Activated naive CD4-positive, alpha-beta T cell treated with anti-CD3 and anti-CD28 coated beads, Interleukin-2, amount 10 ng/mL, durations not matched to agents 7 days and 5 days (primary cell): ENCODE measurements at regions not wholly inside any gene's neighbourhood (a gene's known extent, or its start where the extent isn't known, plus 50 kb on each side); places are given as distances from the start of the nearest gene placed in this dataset.

Source experiments
- CTCF ChIA-PET: fragments of 350-600 bp; sonication (Branson Sonifier 250); formaldehyde crosslinking; loops from one replicate; lab custom pipeline; 2021; ENCODE audit warnings: antibody characterized with exemption; lab: Charles Lee
- DNase-seq: peaks from one replicate; pipeline ENCODE4 v3.0.0-alpha.2; 2020
- H3K27ac Mint-ChIP-seq: one replicate; pipeline ENCODE4 v1.8.0; 2021; ENCODE audit warnings: mild to moderate bottlenecking, moderate library complexity, mixed read lengths
- H3K27me3 Mint-ChIP-seq: one replicate; pipeline ENCODE4 v1.8.0; 2021; ENCODE audit warnings: mild to moderate bottlenecking, mixed read lengths
- H3K36me3 Mint-ChIP-seq: one replicate; pipeline ENCODE4 v1.8.0; 2021; ENCODE audit warnings: mixed read lengths
- H3K4me1 Mint-ChIP-seq: one replicate; pipeline ENCODE4 v1.8.0; 2021; ENCODE audit warnings: mixed read lengths
- H3K4me3 Mint-ChIP-seq: one replicate; pipeline ENCODE4 v1.8.0; 2021; ENCODE audit warnings: mild to moderate bottlenecking, moderate library complexity, mixed read lengths
- H3K9me3 Mint-ChIP-seq: one replicate; pipeline ENCODE4 v1.8.0; 2021; ENCODE audit warnings: mixed read lengths

- H3K4me1 Mint-ChIP-seq, result no peaks in the 10 kb centered on the region
- CTCF ChIA-PET, result interaction anchor here (0.7 kb wide), 1 partner anchor 175 kb away, joined by 3 read pairs; no protein-coding TSS in a partner anchor
- H3K36me3 Mint-ChIP-seq, result no peaks in the 10 kb centered on the region
- H3K4me3 Mint-ChIP-seq, result no peak overlapping the region
- DNase-seq, result no peak
- no peak overlapping the region for H3K27ac Mint-ChIP-seq
- no peaks in the 10 kb centered on the region for H3K9me3 Mint-ChIP-seq
- H3K27me3 Mint-ChIP-seq, result no peaks in the 10 kb centered on the region
These were observed 341.1 kb upstream of the ZFP64 start for GRCh38 chr20:52532674-52533073.

- no peaks in the 10 kb centered on the region for H3K9me3 Mint-ChIP-seq
- H3K27me3 Mint-ChIP-seq, result no peaks in the 10 kb centered on the region
- H3K4me1 Mint-ChIP-seq, result no peaks in the 10 kb centered on the region
- no peak for DNase-seq
- no peak overlapping the region for H3K4me3 Mint-ChIP-seq
- H3K36me3 Mint-ChIP-seq, result no peaks in the 10 kb centered on the region
- CTCF ChIA-PET, result no interaction called here
- H3K27ac Mint-ChIP-seq, result no peak overlapping the region
These were observed 339.0 kb upstream of the ZFP64 start for GRCh38 chr20:52530571-52530970.

- Mint-ChIP-seq H3K36me3 (no peaks in the 10 kb centered on the region), H3K4me3 (no peak overlapping the region), H3K9me3 (no peaks in the 10 kb centered on the region), H3K27ac (no peak overlapping the region), H3K27me3 (no peaks in the 10 kb centered on the region), H3K4me1 (no peaks in the 10 kb centered on the region)
- CTCF ChIA-PET, result no interaction called here
- no peak for DNase-seq
These were observed 338.2 kb upstream of the ZFP64 start for GRCh38 chr20:52529826-52530225.

- CTCF ChIA-PET, result no interaction called here
- no peaks in the 10 kb centered on the region for H3K4me1 Mint-ChIP-seq
- no peak for DNase-seq
- no peak overlapping the region for H3K4me3 Mint-ChIP-seq
- no peaks in the 10 kb centered on the region for H3K27me3 Mint-ChIP-seq
- no peaks in the 10 kb centered on the region for H3K9me3 Mint-ChIP-seq
- no peak overlapping the region for H3K27ac Mint-ChIP-seq
- no peaks in the 10 kb centered on the region for H3K36me3 Mint-ChIP-seq
These were observed 333.3 kb upstream of the ZFP64 start for GRCh38 chr20:52524861-52525260.

GRCh38 chr20:52518735-52519134 lies 327.2 kb upstream of the ZFP64 start:
- Mint-ChIP-seq H3K4me3 (no peak overlapping the region), H3K27me3 (no peaks in the 10 kb centered on the region), H3K27ac (no peak overlapping the region), H3K36me3 (no peaks in the 10 kb centered on the region), H3K9me3 (no peaks in the 10 kb centered on the region), H3K4me1 (no peaks in the 10 kb centered on the region)
- CTCF ChIA-PET, result no interaction called here
- DNase-seq, result no peak

GRCh38 chr20:52515877-52516276 lies 324.3 kb upstream of the ZFP64 start:
- no peaks in the 10 kb centered on the region for H3K27me3 Mint-ChIP-seq
- DNase-seq, result no peak
- no peak overlapping the region for H3K4me3 Mint-ChIP-seq
- H3K4me1 Mint-ChIP-seq, result no peaks in the 10 kb centered on the region
- CTCF ChIA-PET, result no interaction called here
- H3K27ac Mint-ChIP-seq, result no peak overlapping the region
- no peaks in the 10 kb centered on the region for H3K9me3 Mint-ChIP-seq
- H3K36me3 Mint-ChIP-seq, result no peaks in the 10 kb centered on the region

GRCh38 chr20:52500157-52500556 lies 308.6 kb upstream of the ZFP64 start:
- no peak for DNase-seq
- Mint-ChIP-seq H3K4me3 (no peak overlapping the region), H3K36me3 (no peaks in the 10 kb centered on the region), H3K27ac (no peak overlapping the region), H3K4me1 (no peaks in the 10 kb centered on the region), H3K9me3 (peaks cover 1% of the 10 kb centered on the region), H3K27me3 (peaks cover 3% of the 10 kb centered on the region)
- CTCF ChIA-PET, result no interaction called here

- peaks cover 19% of the 10 kb centered on the region for H3K4me1 Mint-ChIP-seq
- CTCF ChIA-PET, result no interaction called here
- no peaks in the 10 kb centered on the region for H3K9me3 Mint-ChIP-seq
- no peak overlapping the region for H3K4me3 Mint-ChIP-seq
- H3K27me3 Mint-ChIP-seq, result peaks cover 3% of the 10 kb centered on the region
- no peak overlapping the region for H3K27ac Mint-ChIP-seq
- no peak for DNase-seq
- no peaks in the 10 kb centered on the region for H3K36me3 Mint-ChIP-seq
These were observed 306.2 kb upstream of the ZFP64 start for GRCh38 chr20:52497731-52498130.

GRCh38 chr20:52496191-52496590 lies 304.6 kb upstream of the ZFP64 start:
- peaks cover 3% of the 10 kb centered on the region for H3K27me3 Mint-ChIP-seq
- CTCF ChIA-PET, result no interaction called here
- H3K36me3 Mint-ChIP-seq, result no peaks in the 10 kb centered on the region

GRCh38 chr20:52494244-52494643 lies 302.7 kb upstream of the ZFP64 start:
- peak; percentile 34 for DNase-seq
- no peak overlapping the region for H3K4me3 Mint-ChIP-seq
- H3K4me1 Mint-ChIP-seq, result peaks cover 19% of the 10 kb centered on the region
- H3K27ac Mint-ChIP-seq, result no peak overlapping the region
- CTCF ChIA-PET, result no interaction called here
- peaks cover 3% of the 10 kb centered on the region for H3K27me3 Mint-ChIP-seq
- no peaks in the 10 kb centered on the region for H3K36me3 Mint-ChIP-seq
- peaks cover 3% of the 10 kb centered on the region for H3K9me3 Mint-ChIP-seq

More at GRCh38 chr20:52496191-52496590, 304.6 kb upstream of the ZFP64 start:
- Mint-ChIP-seq H3K4me3 (no peak overlapping the region), H3K9me3 (no peaks in the 10 kb centered on the region), H3K27ac (no peak overlapping the region), H3K4me1 (peaks cover 19% of the 10 kb centered on the region)
- DNase-seq, result no peak

GRCh38 chr20:52493171-52493721 lies 301.7 kb upstream of the ZFP64 start:
- Mint-ChIP-seq H3K9me3 (peaks cover 3% of the 10 kb centered on the region), H3K4me3 (no peak overlapping the region), H3K36me3 (no peaks in the 10 kb centered on the region), H3K27me3 (peaks cover 3% of the 10 kb centered on the region), H3K4me1 (peaks cover 19% of the 10 kb centered on the region), H3K27ac (no peak overlapping the region)
- CTCF ChIA-PET, result interaction anchor here (0.6 kb wide), 1 partner anchor 79 kb away, joined by 4 read pairs; no protein-coding TSS in a partner anchor
- DNase-seq, result peak; percentile 23

- peaks cover 3% of the 10 kb centered on the region for H3K9me3 Mint-ChIP-seq
- CTCF ChIA-PET, result interaction anchor here (0.6 kb wide), 1 partner anchor 81 kb away, joined by 3 read pairs; no protein-coding TSS in a partner anchor
- H3K4me3 Mint-ChIP-seq, result no peak overlapping the region
- no peaks in the 10 kb centered on the region for H3K36me3 Mint-ChIP-seq
- H3K4me1 Mint-ChIP-seq, result peaks cover 19% of the 10 kb centered on the region
- no peak overlapping the region for H3K27ac Mint-ChIP-seq
- peaks cover 3% of the 10 kb centered on the region for H3K27me3 Mint-ChIP-seq
- DNase-seq, result no peak
These were observed 299.3 kb upstream of the ZFP64 start for GRCh38 chr20:52490711-52491430.

GRCh38 chr20:52484438-52484837 lies 292.9 kb upstream of the ZFP64 start:
- no peak overlapping the region for H3K27ac Mint-ChIP-seq
- peaks cover 2% of the 10 kb centered on the region for H3K9me3 Mint-ChIP-seq
- DNase-seq, result no peak
- no peaks in the 10 kb centered on the region for H3K36me3 Mint-ChIP-seq
- H3K27me3 Mint-ChIP-seq, result no peaks in the 10 kb centered on the region
- H3K4me1 Mint-ChIP-seq, result no peaks in the 10 kb centered on the region
- CTCF ChIA-PET, result no interaction called here
- no peak overlapping the region for H3K4me3 Mint-ChIP-seq

GRCh38 chr20:52483382-52483781 lies 291.8 kb upstream of the ZFP64 start:
- CTCF ChIA-PET, result no interaction called here
- Mint-ChIP-seq H3K4me1 (no peaks in the 10 kb centered on the region), H3K27ac (no peak overlapping the region), H3K27me3 (no peaks in the 10 kb centered on the region), H3K36me3 (no peaks in the 10 kb centered on the region), H3K9me3 (peaks cover 2% of the 10 kb centered on the region), H3K4me3 (no peak overlapping the region)
- no peak for DNase-seq

- Mint-ChIP-seq H3K27ac (no peak overlapping the region), H3K9me3 (peaks cover 2% of the 10 kb centered on the region), H3K4me3 (no peak overlapping the region), H3K4me1 (no peaks in the 10 kb centered on the region), H3K27me3 (no peaks in the 10 kb centered on the region), H3K36me3 (no peaks in the 10 kb centered on the region)
- CTCF ChIA-PET, result interaction anchor here (0.7 kb wide), 1 partner anchor 11 kb away, joined by 3 read pairs; no protein-coding TSS in a partner anchor
- DNase-seq, result no peak
These were observed 290.5 kb upstream of the ZFP64 start for GRCh38 chr20:52482044-52482443.
